NCI-H524 treated with DMSO at 0.1 percent for 48 hours (cell line): ENCODE measurements at regions not wholly inside any gene's neighbourhood (a gene's known extent, or its start where the extent isn't known, plus 50 kb on each side); places are given as distances from the start of the nearest gene placed in this dataset.

Experiments used
- DNase-seq: peaks from one replicate; lab custom pipeline; 2025; lab: John Stamatoyannopoulos, UW

GRCh38 chr14:27091973-27092372 is 494.1 kb upstream of the NOVA1 start:
- DNase-seq: no peak

- DNase-seq: no peak
Measured at GRCh38 chr14:27096091-27096490, 498.3 kb upstream of the NOVA1 start.

DNA sequence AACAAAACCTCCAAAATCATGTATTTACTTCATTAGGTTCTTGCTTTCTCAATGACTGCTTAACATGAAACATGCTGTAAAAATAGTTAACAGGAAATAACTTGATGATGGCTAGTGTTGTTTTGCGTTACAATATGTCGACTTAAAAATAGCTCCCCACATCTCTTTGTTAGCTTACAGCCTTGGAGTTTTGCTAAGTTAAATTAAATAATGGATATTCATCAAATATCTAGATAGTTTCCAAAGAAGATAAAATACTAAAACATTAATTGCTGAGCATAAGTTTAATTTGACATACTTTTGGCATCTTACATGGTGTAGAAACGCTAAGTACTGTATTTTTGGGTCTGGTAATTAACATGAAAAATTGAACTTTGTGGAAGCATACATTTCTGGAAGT is 500.6 kb upstream of the NOVA1 start:
- DNase-seq: no peak

DNA sequence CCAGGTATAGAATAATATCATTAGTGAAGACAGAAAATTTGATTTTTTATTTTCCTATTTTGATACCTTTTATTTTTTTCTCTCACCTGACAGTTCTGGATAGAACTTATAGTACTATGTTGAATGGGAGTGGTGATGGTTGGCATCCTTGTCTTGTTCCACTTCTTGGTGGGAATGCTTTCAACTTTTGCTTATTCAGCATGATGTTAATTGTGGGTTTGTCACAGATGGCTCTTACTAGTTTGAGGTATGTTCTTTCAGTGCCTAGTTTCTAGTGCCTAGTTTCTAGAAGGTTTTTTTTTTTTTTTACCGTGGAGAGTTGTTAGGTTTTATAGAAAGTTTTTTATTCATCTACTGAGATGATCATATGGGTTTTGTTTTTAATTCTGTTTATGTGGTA is 516.3 kb upstream of the NOVA1 start:
- no peak for DNase-seq

DNA sequence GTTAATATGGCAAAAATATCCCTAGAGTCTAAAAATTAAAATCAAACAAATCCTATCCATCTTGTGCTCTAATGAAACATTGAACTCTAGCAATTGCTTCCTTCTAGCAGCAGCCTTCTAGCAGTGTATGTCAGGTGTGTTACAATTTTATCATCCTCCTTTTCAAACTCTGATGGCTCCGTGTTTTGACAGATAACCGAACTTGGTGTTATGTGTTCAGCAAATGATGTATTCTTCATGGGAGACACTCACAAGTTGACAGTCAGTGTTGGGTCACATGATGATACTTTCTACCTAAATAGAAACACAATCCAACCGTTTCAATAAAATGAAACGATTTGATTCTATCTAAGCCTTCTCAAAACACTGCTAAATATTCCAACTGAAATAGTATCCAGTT is 525.3 kb upstream of the NOVA1 start:
- DNase-seq: no peak

DNA sequence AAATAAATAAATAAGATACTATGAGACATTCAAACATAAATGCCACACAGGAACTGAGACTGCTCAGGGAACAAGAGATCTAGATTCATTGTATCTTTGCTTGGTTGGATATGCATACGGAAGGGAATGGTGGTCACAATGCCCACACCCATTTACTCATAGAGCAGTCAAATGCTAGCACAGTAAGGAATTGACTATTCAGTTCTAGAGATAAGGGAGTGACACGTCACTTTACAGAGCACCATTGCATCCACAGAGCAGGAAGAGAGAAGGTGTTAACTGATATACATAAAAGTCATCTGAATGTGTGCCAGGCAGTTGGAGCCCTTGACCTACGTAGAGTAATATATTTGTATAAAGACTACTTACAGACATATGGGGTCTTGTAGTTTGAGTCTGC is 530.0 kb upstream of the NOVA1 start:
- DNase-seq: no peak

DNA sequence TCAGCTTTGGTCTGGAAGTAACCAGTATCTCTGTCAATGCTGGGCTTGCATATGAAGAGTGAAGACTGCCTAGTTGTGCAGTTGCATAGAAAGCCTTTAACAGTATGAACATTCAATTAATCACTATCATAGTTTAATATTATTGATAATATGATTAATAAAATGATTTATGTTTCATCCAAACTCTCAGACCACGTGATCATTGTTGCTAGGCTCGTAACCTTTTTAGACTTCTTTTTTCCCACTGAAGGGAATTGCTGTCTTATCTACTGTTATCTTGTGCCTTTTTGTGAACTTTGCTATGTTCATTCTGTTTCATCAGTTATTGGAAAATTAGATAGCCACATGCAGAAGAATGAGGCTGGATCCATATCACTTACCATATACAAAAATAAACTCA is 536.4 kb upstream of the NOVA1 start:
- DNase-seq: no peak

- DNase-seq: no peak
Measured at GRCh38 chr14:27145170-27145569, 547.3 kb upstream of the NOVA1 start.

- peak; percentile 7 for DNase-seq
Measured at GRCh38 chr14:27148143-27148542, 550.3 kb upstream of the NOVA1 start.

DNA sequence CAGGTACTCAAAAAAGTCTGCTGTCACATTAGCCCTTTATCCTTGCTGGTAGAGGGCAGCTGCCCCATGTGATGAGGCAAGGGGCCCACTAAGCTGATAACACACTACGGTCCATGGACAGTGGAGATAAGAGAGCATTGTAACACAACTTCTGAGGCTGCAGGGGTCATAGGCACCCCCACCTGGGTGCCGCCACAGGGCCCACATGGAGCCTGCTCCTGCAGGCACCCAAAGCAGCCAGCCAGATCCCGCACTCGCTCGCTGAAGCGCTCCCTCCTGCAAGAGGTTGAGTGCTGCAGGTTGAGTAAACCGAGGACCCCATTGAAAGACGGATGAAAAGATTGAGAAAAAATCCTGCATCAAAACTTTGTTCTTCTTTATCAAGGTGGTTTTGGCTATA is 566.3 kb upstream of the NOVA1 start:
- DNase-seq: no peak

GRCh38 chr14:27175489-27175888 is 577.7 kb upstream of the NOVA1 start:
- no peak for DNase-seq

GRCh38 chr14:27181333-27181732 is 583.5 kb upstream of the NOVA1 start:
- DNase-seq: no peak

- DNase-seq: no peak
Measured at GRCh38 chr14:27184427-27184826, 586.6 kb upstream of the NOVA1 start.

- no peak for DNase-seq
Measured at GRCh38 chr14:27186048-27186447, 588.2 kb upstream of the NOVA1 start.

- DNase-seq: no peak
Measured at GRCh38 chr14:27187136-27187535, 589.3 kb upstream of the NOVA1 start.

DNA sequence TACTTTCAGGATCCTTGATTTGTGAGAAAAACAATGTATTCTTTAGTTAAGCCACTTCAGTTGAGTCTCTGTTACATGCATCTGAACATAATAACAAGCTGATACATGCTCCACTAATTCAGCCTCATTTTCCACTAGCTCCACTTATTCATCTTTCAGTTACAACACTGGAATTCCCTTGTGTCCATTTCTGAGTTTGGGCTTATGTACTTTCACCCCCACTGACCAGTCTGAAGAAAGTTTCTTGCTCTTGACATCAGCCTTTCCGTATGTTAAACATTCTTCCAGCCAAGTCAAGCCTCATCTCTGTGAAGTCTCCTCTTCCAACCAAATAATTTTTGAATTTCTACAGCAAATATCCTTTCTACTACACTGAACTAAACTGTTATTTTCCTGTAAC is 592.5 kb upstream of the NOVA1 start:
- DNase-seq: no peak

- DNase-seq: no peak
Measured at GRCh38 chr14:27199272-27199671, 601.4 kb upstream of the NOVA1 start.

GRCh38 chr14:27205036-27205435 is 607.2 kb upstream of the NOVA1 start:
- no peak for DNase-seq

GRCh38 chr14:27211741-27212140 is 613.9 kb upstream of the NOVA1 start:
- no peak for DNase-seq

DNA sequence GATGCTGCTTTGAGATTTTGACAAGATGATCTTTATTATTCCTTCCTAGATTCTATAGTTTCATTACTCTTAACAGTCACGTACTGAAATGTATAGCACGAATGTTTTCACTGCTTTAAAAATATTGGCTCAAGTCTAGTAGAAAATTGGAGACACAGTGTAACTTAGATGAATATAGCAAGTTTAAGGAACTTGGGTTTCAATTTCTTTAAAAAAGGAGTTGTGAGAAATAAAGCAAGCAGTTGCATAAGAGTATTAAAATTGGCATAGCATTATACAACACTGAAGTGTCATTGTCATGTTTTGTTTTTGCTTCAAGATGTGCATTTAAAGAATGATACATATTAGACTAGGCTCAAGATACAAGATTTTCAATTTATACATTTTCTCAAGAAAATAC is 624.8 kb upstream of the NOVA1 start:
- DNase-seq: no peak

GRCh38 chr14:27223906-27224305 is 626.1 kb upstream of the NOVA1 start:
- no peak for DNase-seq

GRCh38 chr14:27228053-27228452 is 630.2 kb upstream of the NOVA1 start:
- DNase-seq: no peak

DNA sequence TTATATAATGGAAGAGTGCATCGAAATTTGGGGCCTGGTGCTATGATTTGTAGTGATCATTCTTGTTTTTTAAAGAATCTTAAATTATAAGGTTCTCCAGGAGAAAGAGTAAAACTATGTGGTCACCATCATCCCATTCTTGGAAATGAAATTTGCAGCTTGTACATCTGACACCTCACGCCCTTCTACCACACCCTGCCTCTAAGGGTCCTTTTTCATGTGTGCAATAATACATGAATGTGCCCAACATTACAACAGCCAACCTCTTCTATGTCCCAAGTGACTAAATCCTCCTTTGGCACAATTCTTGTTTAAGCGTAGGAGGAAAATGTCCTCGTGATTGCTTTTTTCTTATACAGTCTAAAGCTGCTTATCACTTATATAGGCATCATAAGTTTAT is 636.5 kb upstream of the NOVA1 start:
- no peak for DNase-seq

DNA sequence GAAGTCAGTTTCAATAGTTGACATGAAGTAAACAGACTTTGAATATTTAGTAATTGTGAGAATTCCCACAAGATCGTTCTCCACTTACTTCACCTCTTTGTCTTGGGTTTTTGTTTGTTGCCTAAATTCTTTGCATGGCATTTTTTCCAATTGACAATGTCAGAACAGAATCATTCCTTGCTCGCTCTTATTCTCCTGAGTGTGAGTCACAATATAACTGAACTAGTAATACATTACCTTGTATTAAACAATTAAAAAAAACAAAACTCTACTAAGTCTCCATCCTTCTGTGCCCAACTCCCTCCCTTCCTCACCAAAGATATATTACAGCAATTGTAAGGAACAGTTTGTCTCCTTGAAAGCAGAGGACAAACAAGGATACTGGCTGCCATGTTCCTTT is 638.8 kb upstream of the NOVA1 start:
- DNase-seq: no peak

- DNase-seq: no peak
Measured at GRCh38 chr14:27242874-27243273, 645.0 kb upstream of the NOVA1 start.
